NB4 (cell line): ENCODE measurements at regions not wholly inside any gene's neighbourhood (a gene's known extent, or its start where the extent isn't known, plus 50 kb on each side); places are given as distances from the start of the nearest gene placed in this dataset.

Source experiments
- DNase-seq: peaks from one replicate; pipeline ENCODE4 v3.0.0; 2010; ENCODE audit warnings: low read depth
- H3K4me3 ChIP-seq: one replicate; pipeline ENCODE4 v1.5.1; 2011; ENCODE audit warnings: mild to moderate bottlenecking, low read depth, low read length, moderate library complexity
- CTCF ChIP-seq: IDR thresholded peaks from one replicate; pipeline ENCODE4 v1.5.1; 2012; ENCODE audit warnings: low read depth, low read length
- MAX ChIP-seq: IDR thresholded peaks from 2 replicates; pipeline ENCODE4 v1.6.1; 2011; ENCODE audit warnings: low read depth, low read length
- MYC ChIP-seq: IDR thresholded peaks from 2 replicates; pipeline ENCODE4 v1.6.1; 2011; ENCODE audit warnings: low read depth, low read length
- POLR2A ChIP-seq: IDR thresholded peaks from 2 replicates; pipeline ENCODE4 v1.6.1; 2011; ENCODE audit warnings: mild to moderate bottlenecking; ENCODE audit not compliant: insufficient read length; ENCODE audit errors: extremely low read depth

DNA sequence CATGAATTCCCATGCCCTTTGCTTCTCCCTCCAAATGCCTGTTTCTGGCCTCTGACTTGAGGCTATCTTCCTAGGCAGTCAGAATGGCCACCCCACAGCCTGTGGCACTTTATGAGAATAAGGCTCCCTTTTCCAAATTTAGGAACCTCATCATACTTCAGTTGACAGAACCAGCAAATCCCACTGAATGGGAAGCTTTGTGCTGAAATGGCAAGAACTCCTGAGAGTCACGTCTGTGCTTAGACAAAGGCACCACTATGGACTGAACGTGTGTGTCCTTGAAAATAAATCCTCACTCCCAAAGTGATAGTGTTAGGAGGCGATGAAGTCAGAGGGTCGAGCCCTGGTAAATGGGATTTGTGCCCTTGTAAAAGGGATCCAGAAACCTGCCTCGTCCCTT lies 559.9 kb upstream of the SOX11 start:
- no peak for TF ChIP-seq MYC
- no peak for TF ChIP-seq CTCF
- no peak for TF ChIP-seq POLR2A
- TF ChIP-seq MAX = no peak

DNA sequence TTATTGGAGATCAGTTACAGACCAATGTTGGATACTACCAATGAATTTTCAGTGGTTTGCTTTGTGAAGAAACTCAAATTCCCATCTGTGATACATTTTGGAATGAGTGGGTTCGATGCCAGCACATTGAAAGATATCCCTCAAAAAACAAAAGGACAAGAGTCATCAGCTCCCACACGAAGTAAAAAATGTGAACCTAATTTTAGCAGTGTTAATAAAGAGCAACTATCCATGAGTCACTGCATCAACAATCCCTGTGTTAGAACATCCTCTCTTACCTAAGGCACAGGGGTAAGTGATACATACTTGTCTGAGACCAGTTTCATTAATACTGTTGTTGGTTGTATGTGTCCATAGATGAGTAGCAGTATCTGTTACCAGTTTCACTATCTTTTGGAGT lies 551.8 kb upstream of the SOX11 start:
- TF ChIP-seq MYC (no peak), CTCF (no peak), POLR2A (no peak), MAX (no peak)
- no peak overlapping the region for H3K4me3 ChIP-seq
- DNase-seq = no peak

More for the DNA sequence above, 559.9 kb upstream of the SOX11 start:
- DNase-seq = no peak
- no peak overlapping the region for H3K4me3 ChIP-seq

DNA sequence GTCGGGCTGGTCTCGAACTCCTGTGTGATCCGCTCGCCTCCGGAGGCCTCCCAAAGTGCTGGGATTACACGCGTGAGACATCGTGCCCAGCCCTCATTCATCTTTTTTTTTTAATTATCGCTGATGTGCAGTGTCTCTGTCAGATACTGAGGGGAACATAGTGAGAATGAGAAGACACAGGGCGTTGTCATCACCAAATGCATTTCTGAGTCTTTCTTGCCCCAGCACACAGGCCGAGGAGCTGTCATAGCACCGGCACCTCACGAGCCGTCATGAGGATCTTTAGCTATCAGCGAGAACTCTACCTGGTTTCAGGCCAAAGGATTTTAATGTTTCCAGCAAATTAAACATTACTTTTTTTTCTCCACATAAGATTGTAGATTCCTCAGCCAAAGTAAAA lies 548.0 kb upstream of the SOX11 start:
- no peak for DNase-seq
- no peak overlapping the region for H3K4me3 ChIP-seq
- TF ChIP-seq MAX = no peak
- no peak for TF ChIP-seq POLR2A
- TF ChIP-seq MYC = no peak
- TF ChIP-seq CTCF = no peak

GRCh38 chr2:5145053-5145452 lies 547.1 kb upstream of the SOX11 start:
- no peak for DNase-seq
- TF ChIP-seq CTCF (no peak), MYC (no peak), MAX (no peak), POLR2A (no peak)
- no peak overlapping the region for H3K4me3 ChIP-seq

DNA sequence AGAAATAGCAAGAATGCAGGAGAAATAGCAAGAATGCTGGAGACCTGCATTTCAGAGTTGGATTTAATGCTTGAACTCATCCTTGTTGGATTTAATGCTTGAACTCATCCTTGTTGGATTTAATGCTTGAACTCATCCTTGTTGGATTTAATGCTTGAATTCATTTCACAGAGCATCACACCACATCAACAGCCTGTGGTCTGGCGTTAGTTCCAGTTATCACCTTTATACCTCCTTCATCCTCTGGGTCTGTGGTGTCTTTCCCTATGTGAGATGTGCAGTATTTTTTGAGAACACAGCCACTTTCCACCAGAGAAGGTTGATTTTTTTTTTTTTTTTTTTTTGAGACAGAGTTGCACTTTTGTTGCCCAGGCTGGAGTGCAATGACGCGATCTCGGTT lies 546.4 kb upstream of the SOX11 start:
- TF ChIP-seq MAX (no peak), MYC (no peak), CTCF (no peak), POLR2A (no peak)

DNA sequence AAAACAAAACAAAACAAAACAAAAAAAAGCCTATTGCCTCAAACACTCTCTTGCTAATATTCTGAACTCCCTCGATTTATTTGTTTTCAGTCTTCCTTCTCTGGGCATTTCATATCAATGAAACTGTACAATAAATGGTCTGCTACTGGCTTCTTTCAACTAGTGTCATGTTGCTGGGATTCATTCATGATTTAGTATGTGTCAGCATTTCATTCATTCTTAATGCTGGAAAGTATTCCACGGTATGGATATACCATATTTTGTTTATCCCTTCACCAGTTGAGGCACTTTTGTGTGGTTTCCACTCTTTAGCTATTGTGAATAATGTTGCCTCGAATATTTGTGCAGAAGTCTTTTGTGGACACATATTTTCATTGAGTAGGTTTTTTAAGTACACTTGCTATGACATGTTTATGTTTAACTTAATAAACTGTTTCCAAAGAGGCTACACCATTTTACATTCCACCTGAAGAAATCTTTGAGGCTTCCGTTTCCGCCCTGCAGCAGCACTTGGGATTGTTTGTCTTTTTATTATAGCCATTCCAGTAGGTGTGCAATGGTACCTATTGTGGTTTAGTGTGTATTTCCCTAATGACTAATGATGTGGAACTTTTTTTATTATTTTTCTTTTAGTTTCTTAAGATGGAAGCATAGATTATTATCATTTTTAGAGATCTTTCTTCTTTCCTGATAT lies 543.6 kb upstream of the SOX11 start:
- H3K4me3 ChIP-seq = no peak overlapping the region
- TF ChIP-seq MAX = no peak
- no peak for TF ChIP-seq CTCF
- no peak for TF ChIP-seq MYC
- no peak for TF ChIP-seq POLR2A
- no peak for DNase-seq

More for the DNA sequence above, 546.4 kb upstream of the SOX11 start:
- H3K4me3 ChIP-seq = no peak overlapping the region
- no peak for DNase-seq
